ENCODE measurements at regions not wholly inside any gene's neighbourhood (a gene's known extent, or its start where the extent isn't known, plus 50 kb on each side); places are given as distances from the start of the nearest gene placed in this dataset.
"Not testable (repeated sequence)": the region's sequence is repeated elsewhere in the genome, so short reads cannot be mapped to it uniquely, and the experiment has no call there.

- DNase-seq = no peak
Measured at GRCh38 chr18:27382567-27383216, 197.6 kb upstream of the CHST9 start.

- DNase-seq = no peak
Measured at GRCh38 chr18:27378431-27379095, 193.5 kb upstream of the CHST9 start.

GRCh38 chr18:27377251-27377650, 192.1 kb upstream of the CHST9 start:
- DNase-seq = no peak

DNA sequence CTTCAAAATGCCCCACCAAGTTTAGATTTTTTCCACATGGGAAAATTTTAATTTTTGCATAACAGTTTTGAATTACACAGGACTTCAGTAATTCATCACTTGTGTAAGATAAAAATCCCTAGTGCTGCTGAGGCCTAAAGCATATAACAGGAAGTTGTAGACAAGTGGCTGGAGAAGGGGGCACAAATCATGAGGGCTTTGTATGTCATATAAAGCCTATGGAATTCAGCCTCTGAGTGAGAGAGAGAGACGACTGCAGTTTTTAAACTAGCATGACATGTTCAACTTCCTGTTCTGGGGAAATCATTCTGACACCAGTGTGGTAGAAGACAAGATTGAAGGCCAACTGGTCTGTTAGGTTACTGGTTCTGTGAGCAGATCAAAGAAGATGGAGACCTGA, 187.3 kb upstream of the CHST9 start:
- no peak for DNase-seq

- DNase-seq = no peak
Measured at GRCh38 chr18:27366665-27367064, 181.6 kb upstream of the CHST9 start.

- DNase-seq = no peak
Measured at GRCh38 chr18:27366151-27366550, 181.0 kb upstream of the CHST9 start.

- DNase-seq = no peak
Measured at GRCh38 chr18:27363872-27364271, 178.8 kb upstream of the CHST9 start.

DNA sequence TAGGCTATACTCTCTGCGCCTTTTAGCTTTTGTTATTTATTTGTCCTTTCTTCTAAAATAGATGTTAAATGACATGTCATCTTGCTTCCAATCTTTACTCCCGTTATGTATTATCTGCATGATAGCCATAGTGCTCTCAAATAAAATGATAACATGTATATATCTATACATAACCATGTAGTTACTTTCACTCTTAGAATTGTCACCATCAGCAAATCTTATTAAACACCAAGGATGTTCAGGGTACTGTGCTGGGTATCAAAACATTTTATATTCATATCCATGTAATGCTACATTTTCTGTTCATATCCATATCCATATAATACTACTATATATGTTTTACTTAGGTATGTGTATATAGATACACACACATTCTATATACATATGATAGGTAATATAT, 176.4 kb upstream of the CHST9 start:
- no peak for DNase-seq

DNA sequence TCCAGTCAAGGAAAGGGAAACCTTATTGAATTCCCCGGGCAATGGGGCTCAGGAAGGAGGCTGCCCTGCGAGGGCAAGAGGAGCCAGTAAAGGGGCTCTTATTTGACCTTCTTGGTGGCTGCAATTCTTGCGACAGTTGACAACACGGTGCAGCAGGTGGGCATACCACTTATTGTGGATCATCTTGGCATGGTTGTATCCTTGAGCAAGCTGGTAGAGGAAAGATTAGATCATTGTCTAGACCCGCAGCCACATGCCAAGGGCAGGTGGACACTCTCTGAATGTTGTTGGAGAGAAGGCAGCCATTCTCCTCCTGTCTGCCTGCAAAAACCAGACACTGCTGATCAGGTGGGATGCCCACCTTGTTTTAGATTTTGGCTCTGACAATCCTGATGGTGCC, 170.2 kb upstream of the CHST9 start:
- no peak for DNase-seq

- no peak for DNase-seq
Measured at GRCh38 chr18:27353273-27353672, 168.2 kb upstream of the CHST9 start.

- no peak for DNase-seq
Measured at GRCh38 chr18:27349284-27349882, 164.3 kb upstream of the CHST9 start.

DNA sequence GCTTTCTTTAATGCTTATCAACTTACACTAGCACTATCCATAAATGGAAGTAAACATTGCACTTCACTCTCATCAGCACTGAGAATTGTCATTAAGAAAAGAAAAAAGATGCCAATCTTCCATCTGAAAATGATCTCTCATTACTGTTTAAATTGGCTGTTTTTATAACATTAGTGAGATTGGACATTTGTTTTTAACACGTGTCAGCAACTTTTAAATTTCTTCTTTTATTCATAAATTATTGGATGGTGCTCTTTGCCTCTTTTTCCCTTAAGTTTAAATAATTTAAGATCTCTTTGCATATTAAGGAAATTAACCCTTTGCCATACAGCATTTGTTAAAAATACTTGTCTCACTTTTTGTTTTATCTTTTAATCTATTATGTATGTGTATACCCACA, 146.5 kb upstream of the CHST9 start:
- no peak for DNase-seq

- DNase-seq = no peak
Measured at GRCh38 chr18:27314996-27315395, 129.9 kb upstream of the CHST9 start.

DNA sequence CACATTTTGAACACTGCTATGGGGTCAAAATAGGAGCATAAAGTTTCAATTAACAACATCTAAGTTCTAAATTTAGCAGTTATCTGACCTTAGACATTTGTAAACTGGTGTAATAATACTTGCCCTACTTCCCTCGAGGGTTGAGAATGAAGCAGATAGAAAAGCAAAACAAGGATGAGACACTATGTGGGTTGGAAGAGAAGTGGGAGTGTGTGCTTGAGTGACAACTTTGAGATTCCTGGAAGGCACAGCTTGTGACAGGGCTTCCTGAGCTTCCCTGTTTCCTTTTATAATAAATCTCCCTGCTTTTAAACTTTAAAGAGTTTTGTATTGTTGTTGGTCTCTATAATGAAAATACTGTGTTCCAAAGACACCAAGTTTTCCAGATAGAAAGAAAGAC, 128.6 kb upstream of the CHST9 start:
- DNase-seq = no peak

GRCh38 chr18:27312853-27313252, 127.7 kb upstream of the CHST9 start:
- no peak for DNase-seq

DNA sequence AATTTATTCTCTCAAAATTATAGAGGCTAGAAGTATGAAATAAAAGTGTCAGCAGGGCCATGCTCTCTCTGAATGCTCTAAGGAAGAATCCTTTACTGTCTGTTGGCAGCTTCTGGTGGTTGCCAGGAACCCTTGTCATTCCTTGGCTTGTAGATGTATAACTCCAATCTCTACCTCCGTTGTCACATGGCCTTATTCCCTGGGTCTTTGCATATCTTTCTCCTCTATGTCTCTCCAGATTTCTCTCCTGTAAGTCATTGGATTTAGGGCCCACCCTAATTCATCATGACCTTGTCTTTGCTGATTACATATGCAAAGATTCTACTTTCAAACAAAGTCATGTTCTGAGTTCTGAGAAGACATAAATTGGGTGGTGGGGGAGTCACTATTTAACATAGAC, 127.0 kb upstream of the CHST9 start:
- no peak for DNase-seq

GRCh38 chr18:27311114-27311513, 126.0 kb upstream of the CHST9 start:
- no peak for DNase-seq

DNA sequence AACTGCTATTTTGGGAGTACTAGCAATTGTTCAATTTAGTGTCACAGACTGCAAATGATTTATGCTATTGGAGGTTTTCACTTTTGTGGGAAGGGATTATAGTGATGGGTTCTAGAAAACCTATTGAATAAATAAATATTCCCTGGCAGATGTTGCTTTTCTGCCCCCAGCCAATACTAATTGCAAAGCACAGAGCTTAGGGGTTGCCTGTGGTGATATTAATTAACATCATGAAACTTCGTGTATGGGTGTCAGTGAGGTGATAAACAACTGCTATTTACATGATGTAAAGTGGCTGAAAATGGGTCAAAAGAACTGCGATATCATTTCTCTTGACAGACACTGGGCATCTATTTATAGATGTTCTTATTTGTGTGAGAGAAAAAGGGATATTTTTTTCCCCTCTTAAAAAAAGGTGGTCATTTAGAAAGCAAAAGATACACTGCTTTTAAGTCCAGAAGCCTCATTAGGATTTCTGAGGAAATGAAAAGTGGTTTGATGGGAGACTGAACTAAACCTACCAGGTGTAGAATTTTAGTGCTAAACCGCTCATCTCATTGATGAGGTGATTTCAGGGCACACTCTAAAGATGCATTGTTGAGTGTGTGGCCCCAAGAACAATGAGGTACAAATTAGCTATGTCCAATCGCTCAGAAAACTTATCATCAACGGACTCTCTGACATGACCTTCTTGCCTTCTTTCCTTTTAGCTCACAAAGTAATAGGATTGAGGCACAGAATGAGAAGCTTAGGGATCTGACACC, 116.7 kb upstream of the CHST9 start:
- DNase-seq = peak in 1 of 51 donors; percentile 3

DNA sequence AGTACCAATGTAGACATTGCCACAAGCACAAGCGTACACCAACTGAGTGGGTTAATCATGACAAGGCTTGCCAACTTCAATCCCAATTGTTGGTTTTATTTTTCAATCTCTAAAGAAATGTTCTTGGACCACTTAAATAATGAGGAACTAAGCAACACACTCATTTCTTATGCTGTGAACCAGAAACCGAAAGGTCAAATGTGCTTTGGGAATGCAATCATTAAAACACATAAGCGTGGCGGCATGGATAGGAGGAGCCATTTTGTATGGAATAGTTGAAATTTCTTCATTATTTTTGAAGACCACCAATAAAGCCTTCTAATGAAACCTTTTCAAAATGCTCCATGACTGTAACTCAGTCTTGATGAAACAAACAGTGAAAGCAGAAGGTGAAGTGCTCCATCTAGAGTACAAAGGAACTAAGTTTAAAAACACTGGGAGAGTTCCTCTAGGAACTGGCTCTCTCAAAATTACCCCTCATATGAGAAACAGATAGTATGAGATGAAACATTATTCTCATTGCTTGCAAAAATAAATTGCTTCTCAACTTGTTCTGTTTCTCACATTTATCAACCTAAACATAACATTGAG, 113.2 kb upstream of the CHST9 start:
- no peak for DNase-seq

GRCh38 chr18:27285973-27286562, 101.0 kb upstream of the CHST9 start:
- not testable (repeated sequence) for DNase-seq

DNA sequence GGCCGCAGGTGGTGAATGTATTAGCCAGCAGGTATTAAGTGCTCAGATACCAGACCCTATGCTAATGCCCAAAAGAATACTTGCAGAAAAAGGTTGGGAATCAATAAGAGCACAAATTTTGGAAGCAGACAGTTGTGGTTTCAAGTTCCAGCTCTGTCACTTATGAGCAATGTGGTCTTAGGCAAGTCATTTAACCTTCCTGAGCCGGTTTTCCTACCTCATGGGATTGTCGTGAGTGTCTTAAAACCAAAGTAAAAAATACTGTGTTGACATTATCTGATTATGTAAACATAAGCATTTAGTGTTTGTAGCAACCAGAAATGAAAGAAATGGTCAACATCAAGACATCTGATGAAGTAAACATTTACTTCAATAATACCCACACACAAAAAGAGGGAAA, 93.0 kb upstream of the CHST9 start:
- no peak for DNase-seq

DNA sequence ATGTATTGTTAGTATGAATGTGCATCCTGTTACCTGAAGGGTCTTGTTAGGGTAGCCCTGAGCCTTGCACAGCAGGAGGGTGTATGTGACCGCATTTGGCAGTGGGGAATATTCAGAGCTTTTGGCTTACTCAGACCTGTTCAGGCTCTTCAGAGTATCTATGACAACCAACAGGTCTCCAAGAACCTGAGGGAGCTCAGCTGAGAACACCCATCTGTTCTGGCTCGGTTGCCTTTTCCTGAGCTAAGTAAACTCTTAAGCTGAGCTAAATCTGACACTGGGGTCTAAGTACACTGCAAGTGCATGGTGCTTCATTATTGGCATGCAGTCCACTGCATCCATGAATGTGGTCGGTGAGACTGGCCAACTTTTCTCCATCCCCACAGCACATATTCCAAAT, 92.4 kb upstream of the CHST9 start:
- DNase-seq = no peak

All from hypothalamus (tissue), 51 donors.